DMS114 treated with DMSO at 0.1 percent for 48 hours (cell line): ENCODE measurements at regions not wholly inside any gene's neighbourhood (a gene's known extent, or its start where the extent isn't known, plus 50 kb on each side); places are given as distances from the start of the nearest gene placed in this dataset.

Experiments
- DNase-seq: peaks from one replicate; lab custom pipeline; 2025; ENCODE audit not compliant: unreplicated experiment; lab: John Stamatoyannopoulos, UW

DNA sequence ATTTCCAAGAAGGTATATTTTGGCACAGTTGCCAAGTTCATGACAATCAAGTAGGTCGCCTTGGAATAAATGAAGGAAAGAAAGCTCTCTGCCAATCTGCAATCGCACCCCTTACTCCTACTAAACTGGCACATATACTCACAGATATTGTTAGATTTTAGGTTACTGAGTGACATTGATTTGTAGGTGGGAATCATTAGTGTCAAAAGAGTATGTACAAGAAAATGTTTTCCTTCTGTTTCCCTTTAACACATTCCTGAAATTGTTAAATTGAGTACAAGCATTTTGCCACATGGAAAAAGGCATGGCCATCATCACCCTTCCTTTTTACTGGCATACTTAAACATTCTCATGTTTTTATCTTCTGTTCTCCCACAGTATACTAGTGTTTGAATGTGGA lies 2868.3 kb upstream of the PCDH20 start:
- no peak for DNase-seq

DNA sequence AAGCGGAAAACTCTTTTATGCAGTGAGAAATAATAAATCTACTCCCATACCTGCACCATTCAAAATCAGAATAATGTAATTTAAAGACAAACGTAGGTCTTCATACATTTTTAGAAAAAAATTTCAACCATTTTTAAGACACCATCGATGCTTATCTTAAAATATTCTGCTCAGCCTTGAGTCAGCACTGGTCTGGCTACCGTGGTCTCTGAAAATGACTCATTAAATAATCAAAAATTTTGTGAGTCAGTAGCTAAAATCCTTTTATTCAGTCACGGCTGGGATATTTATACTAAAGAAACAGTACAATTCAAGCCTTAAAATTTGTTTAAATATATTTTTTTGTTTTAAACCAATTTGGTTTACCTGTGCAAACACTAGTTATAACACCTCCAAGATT lies 2862.8 kb upstream of the PCDH20 start:
- no peak for DNase-seq

DNA sequence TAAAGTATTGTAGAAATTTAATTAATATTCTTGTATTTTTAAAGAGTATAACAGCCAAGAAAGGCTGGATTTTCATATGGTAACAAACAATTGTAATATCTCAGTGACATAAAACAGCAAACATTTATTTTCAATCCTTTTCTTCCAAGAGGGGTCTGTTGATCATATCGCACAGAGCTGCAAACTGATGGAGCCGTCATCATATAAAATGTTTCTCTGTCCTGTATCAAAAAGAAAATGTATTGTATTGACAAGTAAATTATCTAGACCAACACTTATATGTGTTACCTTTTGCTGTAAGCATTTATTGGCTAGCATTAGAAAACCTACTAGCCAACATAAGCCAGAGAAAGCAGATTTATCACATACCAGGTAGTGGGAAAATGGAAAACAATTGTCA lies 2861.4 kb upstream of the PCDH20 start:
- no peak for DNase-seq

DNA sequence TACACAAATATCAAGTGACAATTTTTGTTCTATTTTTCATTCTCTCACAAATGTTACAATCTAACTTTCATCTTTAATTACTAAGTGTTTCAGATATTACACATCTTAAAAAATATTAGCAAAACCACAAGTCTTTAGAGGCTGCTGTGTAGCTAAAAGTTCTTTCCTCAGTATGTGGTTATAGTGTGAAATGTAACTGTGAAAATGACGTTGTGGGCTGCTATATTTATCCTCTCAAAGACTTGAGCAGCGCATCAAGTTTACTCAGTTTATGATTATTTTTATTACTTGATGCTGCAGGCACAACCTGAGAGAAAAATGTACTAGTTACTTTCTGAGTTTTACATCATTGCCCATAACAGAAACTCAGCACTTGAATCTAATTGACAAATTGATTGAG lies 2860.6 kb upstream of the PCDH20 start:
- no peak for DNase-seq

DNA sequence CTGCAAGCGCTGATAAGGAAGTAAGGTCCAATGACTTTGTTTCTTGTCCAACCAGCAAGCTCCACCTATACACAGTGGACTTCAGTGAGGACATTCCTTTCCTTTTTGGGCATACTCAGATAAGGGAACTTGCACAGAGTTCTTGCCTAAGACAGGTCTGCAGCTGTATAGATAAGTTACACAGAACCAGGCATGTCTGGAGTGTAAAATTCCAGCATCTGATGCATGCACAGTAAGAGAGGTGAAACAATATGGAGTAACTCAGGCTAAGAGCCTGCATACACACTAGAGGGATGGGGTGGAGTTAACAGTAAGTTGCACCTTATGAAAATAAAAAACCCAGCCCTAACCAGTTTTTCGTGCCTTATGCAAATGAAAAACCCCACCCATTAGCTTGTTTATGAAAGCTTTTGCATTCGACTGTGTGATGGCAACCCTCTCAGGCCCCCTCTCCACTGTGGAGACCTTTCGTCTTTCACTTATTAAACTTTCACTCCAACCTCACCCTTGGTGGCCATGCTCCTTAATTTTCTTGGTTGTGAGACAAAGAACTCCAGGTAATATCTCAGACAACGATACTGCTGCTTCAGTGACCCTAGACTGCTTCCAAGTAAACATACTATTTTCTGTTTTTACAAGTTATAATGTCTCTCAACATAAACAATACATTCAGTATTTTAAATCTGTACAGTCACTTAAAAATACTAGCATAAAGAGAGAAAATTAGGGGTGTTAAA lies 2859.0 kb upstream of the PCDH20 start:
- DNase-seq: no peak

DNA sequence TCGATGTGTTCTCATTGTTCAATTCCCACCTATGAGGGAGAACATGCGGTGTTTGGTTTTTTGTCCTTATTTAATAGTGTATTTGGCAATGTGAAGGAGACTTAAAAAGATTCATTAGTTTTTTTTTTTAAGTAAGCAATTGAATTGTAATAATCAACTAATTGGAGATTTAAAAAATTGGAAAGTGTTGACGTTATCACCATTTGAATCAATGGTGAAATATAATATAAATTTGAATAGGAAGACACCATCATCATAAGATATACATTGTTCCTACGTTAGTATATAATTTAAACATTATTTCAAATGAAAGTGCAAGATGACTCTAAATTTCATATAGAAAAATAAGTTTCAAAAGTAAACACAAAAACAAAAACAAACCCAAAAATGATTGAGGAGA lies 2858.1 kb upstream of the PCDH20 start:
- DNase-seq: no peak

DNA sequence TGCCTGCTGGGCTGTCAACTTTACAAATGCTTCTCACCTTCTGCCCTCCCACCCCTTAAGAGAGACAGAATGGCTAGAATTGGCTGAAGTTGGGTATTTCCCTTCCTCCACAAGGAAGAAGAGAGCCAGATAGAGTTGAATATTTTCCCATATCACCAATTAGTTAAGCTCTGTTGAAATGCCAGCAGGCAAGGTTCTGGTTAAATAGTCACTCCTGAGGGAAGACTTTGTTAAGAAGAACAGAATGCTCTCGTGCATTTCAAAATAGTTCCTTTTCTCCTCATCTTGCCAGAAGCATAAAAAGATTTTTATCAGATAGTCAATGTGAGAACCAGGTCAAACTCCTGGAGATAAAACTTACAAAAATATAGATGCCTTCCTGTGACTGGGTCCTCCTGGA lies 2857.0 kb upstream of the PCDH20 start:
- no peak for DNase-seq

DNA sequence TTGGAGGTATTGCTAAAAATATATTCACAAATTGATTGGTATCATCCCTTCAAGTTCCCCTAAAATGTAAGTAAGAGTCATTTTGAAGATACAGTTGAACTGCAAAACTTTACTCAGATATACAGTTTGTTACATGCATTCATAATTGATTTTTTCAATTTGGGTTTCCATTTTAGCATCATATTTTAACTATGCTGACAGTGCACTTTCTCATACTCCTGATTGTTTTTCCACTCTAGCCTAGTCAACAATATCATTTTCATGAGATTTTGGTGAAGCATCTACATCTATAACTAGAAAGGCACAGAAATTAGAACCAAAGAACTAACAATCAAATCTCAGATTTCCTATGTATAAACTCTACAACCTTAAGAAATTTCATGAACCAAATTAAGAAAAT lies 2850.4 kb upstream of the PCDH20 start:
- no peak for DNase-seq

DNA sequence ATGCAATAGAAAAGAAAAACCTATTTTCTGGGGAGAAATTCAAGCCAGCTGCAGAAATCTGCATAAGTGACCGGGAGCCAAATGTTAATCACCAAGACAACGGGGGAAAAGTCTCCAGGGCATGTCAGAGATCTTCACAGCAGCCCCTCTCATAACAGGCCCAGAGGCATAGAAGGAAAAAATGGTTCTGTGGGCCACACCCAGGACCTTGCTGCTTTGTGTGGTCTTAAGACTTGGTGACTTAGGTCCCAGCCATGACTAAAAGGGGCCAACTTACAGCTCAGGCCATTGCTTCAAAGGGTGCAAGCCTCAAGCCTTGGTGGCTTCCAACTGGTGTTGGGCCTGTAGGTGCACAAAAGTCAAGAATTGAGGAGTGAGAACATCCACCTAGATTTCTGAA lies 2847.6 kb upstream of the PCDH20 start:
- DNase-seq: no peak

DNA sequence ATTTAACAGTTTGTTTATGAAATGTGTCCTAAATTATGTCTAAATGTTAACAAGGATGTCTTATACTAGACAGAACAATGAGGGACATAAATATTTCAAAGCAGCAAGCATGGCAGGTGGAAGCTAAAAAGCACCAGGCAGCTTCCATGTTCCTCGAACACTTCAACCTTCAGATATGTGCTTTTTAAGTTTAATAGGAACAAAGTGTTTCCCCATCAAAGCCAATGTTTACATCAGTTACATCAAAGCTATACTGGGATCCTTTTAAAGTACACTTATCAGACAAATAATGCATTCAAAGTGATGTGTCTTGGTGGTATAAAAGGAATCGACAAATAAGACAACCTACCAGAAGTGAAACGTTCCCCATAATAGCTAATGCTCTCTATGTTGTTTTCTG lies 2841.1 kb upstream of the PCDH20 start:
- DNase-seq: no peak

DNA sequence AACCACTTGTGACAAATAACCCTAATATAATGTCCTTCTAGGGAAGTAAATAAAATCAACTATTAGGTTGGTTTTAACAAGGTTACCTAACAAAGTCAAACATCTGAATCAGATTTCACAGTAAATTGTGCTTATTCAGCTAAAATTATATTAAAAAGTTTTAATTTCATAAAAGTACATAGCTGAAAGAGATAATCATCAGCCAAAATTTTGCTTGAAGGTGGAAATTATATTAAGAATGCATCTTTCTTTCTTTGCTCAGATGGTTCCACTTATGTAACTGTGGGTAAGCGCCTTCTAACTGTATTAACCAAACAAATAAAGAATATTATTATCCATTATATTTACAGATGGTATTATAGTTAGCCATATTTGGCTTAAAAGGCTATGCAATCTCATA lies 2840.3 kb upstream of the PCDH20 start:
- no peak for DNase-seq

DNA sequence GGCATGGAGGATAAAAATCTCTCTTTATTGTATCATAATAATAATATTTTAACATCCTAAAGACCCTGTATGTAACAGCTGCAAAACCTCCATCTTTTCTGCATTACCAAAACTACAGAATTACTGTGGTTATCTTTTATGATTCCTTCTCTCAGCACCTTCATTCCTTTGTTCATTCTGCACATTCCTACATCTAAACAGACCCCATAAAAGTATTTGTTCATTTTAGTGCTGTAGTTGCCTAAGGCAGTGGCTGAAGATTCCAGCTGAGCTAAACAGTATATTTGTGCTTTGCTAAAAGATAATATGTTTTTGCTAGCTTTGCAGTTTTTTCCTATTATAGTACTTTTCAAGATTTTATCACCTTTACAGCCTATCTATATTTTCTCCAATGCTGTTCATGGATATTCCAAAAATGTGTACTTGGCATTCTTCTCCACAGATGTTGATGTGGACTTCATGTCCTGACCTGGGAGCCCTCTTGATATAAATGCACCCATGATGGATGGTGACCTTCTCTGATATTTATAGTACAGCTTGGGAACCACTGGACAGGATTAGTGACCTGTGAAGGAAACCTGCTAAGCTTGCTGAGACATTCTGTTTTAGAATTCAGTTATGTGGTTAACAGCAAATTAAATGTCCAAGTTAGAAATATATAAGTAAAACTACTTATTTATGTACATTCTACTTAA lies 2832.9 kb upstream of the PCDH20 start:
- DNase-seq: no peak

DNA sequence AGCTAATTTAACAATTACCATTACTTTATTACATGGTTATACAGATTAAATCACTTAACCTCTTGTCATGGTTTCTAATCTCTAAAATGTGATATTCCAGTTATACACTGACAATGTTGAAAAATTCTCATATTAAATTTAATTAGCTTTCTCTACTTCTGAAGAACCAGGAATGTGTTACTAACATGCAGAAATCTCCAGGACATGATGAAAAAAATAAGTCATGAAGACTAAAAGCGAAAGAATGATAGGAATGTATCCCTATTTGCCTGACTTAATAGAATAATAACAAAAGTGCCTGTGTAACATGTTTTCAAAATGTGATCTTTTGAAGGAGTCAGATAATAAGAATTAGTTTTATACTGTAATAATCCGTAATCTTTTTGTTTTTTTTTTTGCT lies 2823.7 kb upstream of the PCDH20 start:
- DNase-seq: no peak

DNA sequence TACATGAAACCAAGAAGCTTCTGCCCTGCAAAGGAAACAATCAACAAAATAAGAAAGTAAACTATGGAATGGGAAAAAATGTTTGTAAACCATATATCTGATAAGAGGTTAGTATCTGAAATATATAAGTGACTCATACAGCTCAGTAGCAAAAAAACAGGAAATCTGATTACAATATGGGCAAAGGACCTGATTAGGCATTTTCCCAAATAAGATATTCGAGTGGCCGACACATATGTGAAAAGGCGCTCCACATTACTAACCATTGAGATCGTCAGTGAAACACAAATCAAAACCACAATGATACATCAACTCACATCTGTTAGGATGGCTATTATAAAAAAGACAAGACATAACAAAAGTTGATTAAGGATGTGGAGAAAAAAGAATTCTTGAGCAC lies 2818.6 kb upstream of the PCDH20 start:
- no peak for DNase-seq

DNA sequence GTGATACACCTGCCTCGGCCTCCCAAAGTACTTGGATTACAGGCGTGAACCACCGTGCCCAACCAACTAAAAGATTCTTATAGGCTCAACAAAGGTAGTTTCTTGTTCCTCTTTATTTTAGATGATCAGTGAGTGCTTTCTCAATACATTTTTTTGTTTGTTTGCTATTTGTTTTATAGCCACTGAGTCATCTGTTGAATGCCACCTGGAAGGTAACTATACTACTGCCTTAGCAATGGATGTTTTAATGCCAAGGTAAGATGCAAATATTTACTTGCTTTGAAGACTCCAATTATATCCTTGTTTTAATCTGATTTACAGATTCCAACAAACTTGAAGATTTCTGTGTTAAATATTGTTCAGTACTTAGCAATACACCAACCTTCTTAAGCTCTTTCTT lies 2807.4 kb upstream of the PCDH20 start:
- no peak for DNase-seq

DNA sequence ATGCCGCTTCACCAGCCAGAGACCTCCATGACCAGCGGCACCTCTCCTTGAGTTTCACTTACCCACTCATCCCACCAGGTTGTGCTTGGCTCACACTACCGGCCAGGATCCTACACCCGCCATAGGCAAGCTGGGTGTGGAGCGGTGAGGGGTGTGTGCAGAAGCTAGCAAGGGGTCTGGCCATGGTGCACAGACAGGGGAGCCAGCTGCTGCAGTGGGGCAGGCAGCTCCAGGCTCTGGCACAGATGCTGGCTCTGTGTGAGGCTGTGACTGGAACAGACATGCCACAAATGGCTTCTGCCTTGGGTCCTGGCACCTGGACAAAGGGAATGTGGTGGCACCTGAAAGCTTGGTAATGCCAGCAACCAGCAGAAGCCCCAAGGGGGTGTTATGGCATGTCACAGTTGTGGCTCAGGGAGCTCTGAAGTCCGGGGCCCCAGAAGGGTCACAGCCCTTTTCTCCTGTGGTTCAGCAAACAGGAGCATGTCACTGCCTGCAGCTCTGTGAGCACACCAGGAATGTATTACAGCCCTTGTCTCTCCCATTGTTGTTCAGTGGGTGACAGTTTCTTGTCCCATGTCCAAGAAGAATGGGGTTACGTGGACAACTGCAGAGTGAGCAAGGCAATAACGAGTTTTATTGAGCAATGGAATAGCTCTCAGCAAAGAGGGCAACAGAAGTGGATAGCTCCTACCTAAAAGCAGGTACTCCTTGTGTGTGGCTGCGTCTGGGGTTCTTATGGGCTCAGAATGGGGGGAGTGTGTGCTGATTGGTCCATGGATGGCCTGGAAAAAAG lies 2791.0 kb upstream of the PCDH20 start:
- no peak for DNase-seq

DNA sequence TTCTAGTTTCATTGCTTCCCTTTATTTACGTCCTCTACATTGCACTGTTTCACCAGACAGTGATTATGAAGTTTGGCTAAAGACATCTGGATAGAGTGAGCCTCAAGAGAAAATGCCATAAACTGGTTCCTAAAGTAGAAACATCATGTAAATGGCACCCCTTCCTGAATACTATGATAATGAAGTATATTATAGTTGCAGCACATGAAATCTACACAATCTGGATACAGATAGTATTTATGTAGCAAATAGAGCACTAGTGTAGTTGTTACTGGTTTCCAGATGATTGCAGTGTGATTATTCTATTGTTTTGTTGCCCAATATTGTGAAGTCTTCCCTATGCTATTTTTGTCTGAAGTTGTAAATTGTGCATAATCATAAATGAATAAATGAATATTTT lies 2786.9 kb upstream of the PCDH20 start:
- DNase-seq: no peak

DNA sequence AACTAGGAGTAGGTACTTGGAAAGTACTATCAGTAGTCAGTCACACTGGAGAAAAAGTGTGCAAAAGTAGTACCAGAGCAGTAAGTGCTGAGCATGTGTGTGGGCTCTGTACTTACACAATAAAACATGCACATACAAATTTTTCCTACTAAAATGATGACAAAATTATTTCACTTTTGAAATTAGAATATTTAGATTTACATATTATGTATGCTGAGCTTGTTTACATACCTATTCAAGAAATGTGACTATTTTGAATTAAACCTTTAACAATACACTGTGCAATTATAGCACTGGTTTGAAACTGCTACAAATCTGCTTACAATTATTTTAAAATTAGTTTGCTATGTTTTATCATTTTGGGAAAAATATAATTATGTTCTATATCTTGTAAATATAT lies 2781.6 kb upstream of the PCDH20 start:
- no peak for DNase-seq

DNA sequence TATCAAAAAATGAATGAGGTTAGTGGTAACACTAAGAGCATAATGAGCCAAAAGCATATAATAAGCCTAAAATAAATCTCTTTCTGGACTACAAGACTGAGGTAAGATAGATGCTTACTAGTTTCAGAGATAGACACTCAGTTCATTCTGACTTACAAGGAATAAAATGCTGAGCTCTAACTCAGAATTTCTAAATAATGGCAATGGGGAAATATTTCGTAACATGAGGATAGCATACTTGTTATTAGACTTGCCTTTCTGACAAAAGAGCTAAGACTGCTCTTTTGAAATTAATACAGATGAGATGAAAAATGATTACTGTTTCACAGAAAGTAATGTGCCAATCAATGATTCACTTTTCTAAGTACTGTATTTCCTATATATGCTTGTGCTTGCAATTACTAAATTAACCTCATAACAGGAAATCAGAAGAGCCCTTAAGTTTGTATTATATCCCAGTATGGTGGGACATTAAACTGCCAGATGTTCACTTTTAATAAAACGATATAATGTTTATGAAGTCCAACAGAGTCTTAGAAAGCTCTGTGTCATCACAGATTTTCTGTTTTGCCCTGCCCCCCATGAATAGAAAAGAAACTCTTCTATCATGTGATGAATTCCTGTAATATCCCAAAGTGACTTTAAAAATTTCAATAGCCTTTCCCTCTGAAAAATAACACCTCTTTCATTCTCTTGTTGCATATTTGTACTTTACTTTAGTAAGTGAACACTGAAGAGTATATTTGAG lies 2771.0 kb upstream of the PCDH20 start:
- DNase-seq: no peak

DNA sequence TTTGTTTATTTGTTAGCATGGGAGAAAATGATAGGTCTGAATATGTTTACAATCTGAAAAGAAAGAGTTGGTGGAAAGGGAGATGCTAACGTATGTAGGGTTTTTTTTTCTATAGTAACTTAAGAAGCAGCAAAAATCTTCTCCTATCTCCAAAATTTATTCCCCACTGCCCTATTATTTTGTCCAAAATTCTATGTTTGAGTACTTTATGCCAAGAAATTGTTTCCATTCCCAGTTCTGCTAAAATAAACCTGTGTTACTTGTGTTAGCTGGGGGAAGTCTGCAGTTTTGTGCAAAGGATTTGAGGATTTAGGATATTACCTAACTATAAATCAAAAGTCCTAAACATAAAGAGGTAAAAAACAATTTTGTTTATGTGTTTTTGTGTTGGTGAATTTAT lies 2770.4 kb upstream of the PCDH20 start:
- no peak for DNase-seq

DNA sequence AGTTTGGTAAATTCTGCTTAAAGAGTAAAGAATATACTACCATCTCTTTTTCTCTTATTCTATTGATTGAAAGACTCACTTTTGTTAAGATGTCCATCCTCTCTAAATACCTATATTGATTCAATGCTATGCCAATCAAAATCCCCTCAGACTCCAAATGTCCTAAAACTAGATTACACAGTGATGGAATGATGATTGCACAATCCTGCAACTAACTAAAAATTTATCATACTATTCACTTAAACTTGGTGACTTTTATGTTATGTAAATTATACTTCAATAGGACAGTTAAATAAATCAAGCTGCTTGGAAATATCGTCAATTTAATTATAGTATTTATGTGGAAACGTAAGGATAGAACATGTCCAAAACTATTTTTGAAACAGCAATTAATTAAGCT lies 2765.1 kb upstream of the PCDH20 start:
- DNase-seq: no peak
